ENCODE measurements at regions not wholly inside any gene's neighbourhood (a gene's known extent, or its start where the extent isn't known, plus 50 kb on each side); places are given as distances from the start of the nearest gene placed in this dataset.
"Not testable (repeated sequence)": the region's sequence is repeated elsewhere in the genome, so short reads cannot be mapped to it uniquely, and the experiment has no call there.

DNA sequence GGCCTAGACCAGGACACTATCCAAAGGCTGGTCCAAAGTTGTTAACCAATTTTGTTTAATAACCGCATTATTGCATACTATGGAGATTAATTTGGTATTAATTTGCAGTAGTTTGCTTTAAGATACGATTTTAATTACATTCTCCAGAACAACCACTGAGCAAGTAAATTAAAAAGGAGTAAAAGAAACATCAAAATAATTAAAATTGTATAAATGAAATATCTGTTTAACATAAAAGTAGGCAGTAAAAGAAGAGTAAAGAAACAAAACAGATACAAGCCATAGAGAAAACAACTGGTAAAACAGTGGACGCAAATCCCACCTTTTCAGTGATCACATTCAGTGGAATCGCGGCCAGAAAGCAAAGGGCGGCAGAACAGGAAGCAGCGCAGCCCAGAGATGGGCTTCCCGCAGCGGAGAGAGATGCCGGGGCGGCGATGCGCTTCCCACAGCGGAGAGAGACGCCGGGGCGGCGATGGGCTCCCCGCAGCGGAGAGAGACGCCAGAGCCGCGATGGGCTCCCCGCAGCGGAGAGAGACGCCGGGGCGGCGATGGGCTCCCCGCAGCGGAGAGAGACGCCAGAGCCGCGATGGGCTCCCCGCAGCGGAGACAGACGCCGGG is 176.8 kb downstream of the RTP5 start:
- H3K9me3 ChIP-seq: no peaks in the 10 kb centered on the region
- H3K4me3 ChIP-seq (ENCODE audit: low read depth, low read length): no peak overlapping the region
- intact Hi-C loops (cut with micrococcal nuclease; ENCODE audit: unreplicated experiment): no loop called here
- H3K4me3 Mint-ChIP-seq (ENCODE audit: unreplicated experiment): no peak overlapping the region
- no peak overlapping the region for H3K27ac Mint-ChIP-seq (ENCODE audit: unreplicated experiment)
- no TSS peak for BruUV-seq (replicated peaks)
- no peaks in the 10 kb centered on the region for H3K9me3 Mint-ChIP-seq (ENCODE audit: unreplicated experiment)
- ChIA-PET CTCF (no interaction called here), POLR2A (no interaction called here)
- H3K36me3 Mint-ChIP-seq (ENCODE audit: insufficient read depth, unreplicated experiment): no peaks in the 10 kb centered on the region
- DNase-seq: no peak
- H3K36me3 ChIP-seq (ENCODE audit: control insufficient read depth, insufficient read depth, low read length): no peaks in the 10 kb centered on the region
- peaks cover 9% of the 10 kb centered on the region for H3K27me3 Mint-ChIP-seq (ENCODE audit: insufficient read depth, unreplicated experiment)
- TF ChIP-seq, protein P1, sequence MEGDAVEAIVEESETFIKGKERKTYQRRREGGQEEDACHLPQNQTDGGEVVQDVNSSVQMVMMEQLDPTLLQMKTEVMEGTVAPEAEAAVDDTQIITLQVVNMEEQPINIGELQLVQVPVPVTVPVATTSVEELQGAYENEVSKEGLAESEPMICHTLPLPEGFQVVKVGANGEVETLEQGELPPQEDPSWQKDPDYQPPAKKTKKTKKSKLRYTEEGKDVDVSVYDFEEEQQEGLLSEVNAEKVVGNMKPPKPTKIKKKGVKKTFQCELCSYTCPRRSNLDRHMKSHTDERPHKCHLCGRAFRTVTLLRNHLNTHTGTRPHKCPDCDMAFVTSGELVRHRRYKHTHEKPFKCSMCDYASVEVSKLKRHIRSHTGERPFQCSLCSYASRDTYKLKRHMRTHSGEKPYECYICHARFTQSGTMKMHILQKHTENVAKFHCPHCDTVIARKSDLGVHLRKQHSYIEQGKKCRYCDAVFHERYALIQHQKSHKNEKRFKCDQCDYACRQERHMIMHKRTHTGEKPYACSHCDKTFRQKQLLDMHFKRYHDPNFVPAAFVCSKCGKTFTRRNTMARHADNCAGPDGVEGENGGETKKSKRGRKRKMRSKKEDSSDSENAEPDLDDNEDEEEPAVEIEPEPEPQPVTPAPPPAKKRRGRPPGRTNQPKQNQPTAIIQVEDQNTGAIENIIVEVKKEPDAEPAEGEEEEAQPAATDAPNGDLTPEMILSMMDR (IDR thresholded peaks at IDR 0.05; ENCODE audit: insufficient read depth in 1 of 2, low read depth in 1 of 2, low read length in 1 of 2, severe bottlenecking in 1 of 2, unreplicated experiment in 1 of 2): no peak
- no peaks in the 10 kb centered on the region for H3K27me3 ChIP-seq (replicated peaks; ENCODE audit: control insufficient read depth, insufficient read depth, low read length)
- peaks cover 6% of the 10 kb centered on the region for H3K4me1 Mint-ChIP-seq (ENCODE audit: low read depth, unreplicated experiment)
- H3K4me1 ChIP-seq: no peaks in the 10 kb centered on the region

DNA sequence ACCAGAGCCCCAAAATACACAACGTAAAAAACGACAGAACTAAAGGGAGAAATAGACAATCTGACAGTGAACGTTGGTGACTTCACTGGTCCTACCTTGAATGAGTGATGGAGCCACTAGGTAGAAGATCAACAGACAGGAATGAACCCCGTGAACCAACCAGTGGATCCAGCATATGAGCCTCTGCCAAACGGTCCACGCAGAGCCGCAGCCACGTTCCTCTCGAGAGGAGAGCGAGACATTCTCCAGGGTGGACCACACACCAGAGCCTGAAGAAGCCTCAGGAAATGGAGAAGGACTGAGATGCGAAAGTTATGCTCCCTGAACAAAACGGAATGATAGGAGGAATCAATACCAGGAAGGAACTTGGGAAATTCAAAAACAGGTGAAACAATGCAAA is 178.4 kb downstream of the RTP5 start:
- no peaks in the 10 kb centered on the region for H3K27me3 ChIP-seq (replicated peaks; ENCODE audit: control insufficient read depth, insufficient read depth, low read length)
- no peak overlapping the region for H3K4me3 Mint-ChIP-seq (ENCODE audit: unreplicated experiment)
- H3K27me3 Mint-ChIP-seq (ENCODE audit: insufficient read depth, unreplicated experiment): peaks cover 8% of the 10 kb centered on the region
- no peak overlapping the region for H3K27ac Mint-ChIP-seq (ENCODE audit: unreplicated experiment)
- no peak overlapping the region for H3K4me3 ChIP-seq (ENCODE audit: low read depth, low read length)
- no TSS peak for BruUV-seq (replicated peaks)
- POLR2A ChIA-PET: no interaction called here
- no peaks in the 10 kb centered on the region for H3K9me3 ChIP-seq
- peaks cover 6% of the 10 kb centered on the region for H3K4me1 Mint-ChIP-seq (ENCODE audit: low read depth, unreplicated experiment)
- H3K36me3 ChIP-seq (ENCODE audit: control insufficient read depth, insufficient read depth, low read length): no peaks in the 10 kb centered on the region
- TF ChIP-seq, protein P1 (IDR thresholded peaks at IDR 0.05; ENCODE audit: insufficient read depth in 1 of 2, low read depth in 1 of 2, low read length in 1 of 2, severe bottlenecking in 1 of 2, unreplicated experiment in 1 of 2): no peak
- H3K4me1 ChIP-seq: no peaks in the 10 kb centered on the region
- DNase-seq: no peak
- no peaks in the 10 kb centered on the region for H3K9me3 Mint-ChIP-seq (ENCODE audit: unreplicated experiment)
- CTCF ChIA-PET: no interaction called here
- intact Hi-C loops (cut with micrococcal nuclease; ENCODE audit: unreplicated experiment): no loop called here
- no peaks in the 10 kb centered on the region for H3K36me3 Mint-ChIP-seq (ENCODE audit: insufficient read depth, unreplicated experiment)

DNA sequence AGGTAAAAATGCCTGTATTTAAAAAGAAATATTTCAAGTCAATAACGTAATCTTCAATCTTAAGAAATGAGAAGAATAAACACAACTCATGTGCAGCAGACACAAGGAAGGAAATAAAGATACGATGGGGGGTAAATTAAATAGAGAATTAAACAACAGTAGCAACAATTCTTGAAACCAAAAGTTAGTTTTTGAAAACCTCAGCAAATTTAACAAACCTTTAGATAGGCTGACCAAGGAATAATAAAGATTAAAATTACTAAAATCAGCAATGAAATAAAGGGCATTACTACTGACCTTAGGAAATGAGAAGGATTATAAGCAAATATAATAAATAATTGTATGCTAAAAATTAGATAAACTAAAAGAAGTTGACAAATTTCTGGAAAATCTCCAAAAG is 178.9 kb downstream of the RTP5 start:
- CTCF ChIA-PET: no interaction called here
- no peak overlapping the region for H3K4me3 ChIP-seq (ENCODE audit: low read depth, low read length)
- peaks cover 11% of the 10 kb centered on the region for H3K27me3 Mint-ChIP-seq (ENCODE audit: insufficient read depth, unreplicated experiment)

DNA sequence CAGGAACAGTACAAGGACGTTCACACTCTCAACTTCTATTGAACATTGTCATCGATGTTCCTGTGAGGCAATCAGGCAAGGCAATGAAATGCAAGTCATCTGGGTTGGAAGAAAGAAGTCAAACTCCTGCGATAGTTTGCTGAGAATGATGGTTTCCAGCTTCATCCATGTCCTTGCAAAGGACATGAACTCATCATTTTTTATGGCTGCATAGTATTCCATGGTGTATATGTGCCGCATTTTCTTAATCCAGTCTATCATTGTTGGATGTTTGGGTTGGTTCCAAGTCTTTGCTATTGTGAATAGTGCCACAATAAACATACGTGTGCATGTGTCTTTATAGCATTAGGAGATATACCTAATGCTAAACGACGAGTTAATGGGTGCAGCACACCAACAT is 180.0 kb downstream of the RTP5 start:
- DNase-seq; H3K4me1 Mint-ChIP-seq (ENCODE audit: low read depth, unreplicated experiment); H3K9me3 ChIP-seq; POLR2A ChIA-PET; CTCF ChIA-PET; H3K27me3 ChIP-seq (replicated peaks; ENCODE audit: control insufficient read depth, insufficient read depth, low read length); H3K4me3 Mint-ChIP-seq (ENCODE audit: unreplicated experiment); H3K4me1 ChIP-seq; H3K4me3 ChIP-seq (ENCODE audit: low read depth, low read length); H3K36me3 Mint-ChIP-seq (ENCODE audit: insufficient read depth, unreplicated experiment); H3K36me3 ChIP-seq (ENCODE audit: control insufficient read depth, insufficient read depth, low read length); H3K9me3 Mint-ChIP-seq (ENCODE audit: unreplicated experiment); H3K27ac Mint-ChIP-seq (ENCODE audit: unreplicated experiment); BruUV-seq (replicated peaks); intact Hi-C loops (cut with micrococcal nuclease; ENCODE audit: unreplicated experiment): not testable (repeated sequence)
- H3K27me3 Mint-ChIP-seq (ENCODE audit: insufficient read depth, unreplicated experiment): peaks cover 11% of the 10 kb centered on the region

More for the DNA sequence above, 178.9 kb downstream of the RTP5 start:
- H3K36me3 ChIP-seq (ENCODE audit: control insufficient read depth, insufficient read depth, low read length): no peaks in the 10 kb centered on the region
- BruUV-seq (replicated peaks): no TSS peak
- POLR2A ChIA-PET: no interaction called here
- Mint-ChIP-seq H3K9me3 (ENCODE audit: unreplicated experiment) (no peaks in the 10 kb centered on the region), H3K4me1 (ENCODE audit: low read depth, unreplicated experiment) (peaks cover 6% of the 10 kb centered on the region), H3K36me3 (ENCODE audit: insufficient read depth, unreplicated experiment) (no peaks in the 10 kb centered on the region), H3K27ac (ENCODE audit: unreplicated experiment) (no peak overlapping the region), H3K4me3 (ENCODE audit: unreplicated experiment) (no peak overlapping the region)
- no peak for DNase-seq
- no peaks in the 10 kb centered on the region for H3K4me1 ChIP-seq
- H3K27me3 ChIP-seq (replicated peaks; ENCODE audit: control insufficient read depth, insufficient read depth, low read length): no peaks in the 10 kb centered on the region
- intact Hi-C loops (cut with micrococcal nuclease; ENCODE audit: unreplicated experiment): no loop called here
- H3K9me3 ChIP-seq: no peaks in the 10 kb centered on the region
- TF ChIP-seq, protein P1 (IDR thresholded peaks at IDR 0.05; ENCODE audit: insufficient read depth in 1 of 2, low read depth in 1 of 2, low read length in 1 of 2, severe bottlenecking in 1 of 2, unreplicated experiment in 1 of 2): no peak
